H9 (cell line): ENCODE measurements at regions not wholly inside any gene's neighbourhood (a gene's known extent, or its start where the extent isn't known, plus 50 kb on each side); places are given as distances from the start of the nearest gene placed in this dataset.

Source experiments
- DNase-seq: peaks from one replicate; pipeline ENCODE4 v3.0.0-alpha.2; 2017
- H2AFZ ChIP-seq: one replicate; pipeline ENCODE4 v1.6.1; 2013; ENCODE audit warnings: mild to moderate bottlenecking, low read length, control low read depth, moderate library complexity
- H2AK5ac ChIP-seq: 2 replicates; pipeline ENCODE4 v1.6.1; 2013; ENCODE audit warnings: low read length, control low read depth, mixed read lengths; ENCODE audit not compliant: insufficient read length
- H2BK120ac ChIP-seq: one replicate; pipeline ENCODE4 v1.6.1; 2013; ENCODE audit warnings: low read depth, mild to moderate bottlenecking, low read length, control low read depth, inconsistent platforms; ENCODE audit not compliant: poor library complexity, severe bottlenecking
- H2BK12ac ChIP-seq: 2 replicates; pipeline ENCODE4 v1.6.1; 2013; ENCODE audit warnings: low read length, control low read depth, mixed read lengths, low read depth; ENCODE audit not compliant: insufficient read length
- H2BK15ac ChIP-seq: 2 replicates; pipeline ENCODE4 v1.6.1; 2013; ENCODE audit warnings: low read depth, low read length, control low read depth
- H2BK20ac ChIP-seq: one replicate; pipeline ENCODE4 v1.6.1; 2013; ENCODE audit warnings: low read depth, mild to moderate bottlenecking, low read length, control low read depth, inconsistent platforms; ENCODE audit not compliant: poor library complexity, severe bottlenecking
- H2BK5ac ChIP-seq: 2 replicates; pipeline ENCODE4 v1.6.1; 2013; ENCODE audit warnings: low read length, control low read depth, mixed read lengths; ENCODE audit not compliant: insufficient read length
- H3K14ac ChIP-seq: 2 replicates; pipeline ENCODE4 v1.6.1; 2013; ENCODE audit warnings: low read length, control low read depth; ENCODE audit not compliant: insufficient read depth
- H3K18ac ChIP-seq: 2 replicates; pipeline ENCODE4 v1.6.1; 2013; ENCODE audit warnings: low read depth, mild to moderate bottlenecking, mixed read lengths, low read length, control low read depth; ENCODE audit not compliant: insufficient read length
- H3K23ac ChIP-seq: 2 replicates; pipeline ENCODE4 v1.6.1; 2013; ENCODE audit warnings: low read length, control low read depth, mixed read lengths, low read depth; ENCODE audit not compliant: insufficient read length
- H3K23me2 ChIP-seq: 2 replicates; pipeline ENCODE4 v1.6.1; 2013; ENCODE audit warnings: low read depth, mild to moderate bottlenecking, mixed read lengths, low read length, control low read depth; ENCODE audit not compliant: insufficient read length, poor library complexity, severe bottlenecking
- H3K27ac ChIP-seq: 2 replicates; pipeline ENCODE4 v1.5.1; 2013; ENCODE audit warnings: low read length, control low read depth, mixed read lengths, low read depth; ENCODE audit not compliant: insufficient read length
- H3K27me3 ChIP-seq: 2 replicates; pipeline ENCODE4 v1.6.1; 2013; ENCODE audit warnings: low read length, control low read depth, inconsistent platforms; ENCODE audit not compliant: insufficient read depth
- H3K4ac ChIP-seq: 2 replicates; pipeline ENCODE4 v1.6.1; 2013; ENCODE audit warnings: low read depth, mild to moderate bottlenecking, control low read depth, inconsistent platforms, low read length, moderate library complexity
- H3K4me1 ChIP-seq: 2 replicates; pipeline ENCODE4 v1.6.1; 2013; ENCODE audit warnings: low read length, control low read depth, inconsistent platforms; ENCODE audit not compliant: insufficient read depth
- H3K4me2 ChIP-seq: 2 replicates; pipeline ENCODE4 v1.6.1; 2013; ENCODE audit warnings: low read length, control low read depth, mixed read lengths; ENCODE audit not compliant: insufficient read length, insufficient read depth
- H3K56ac ChIP-seq: 2 replicates; pipeline ENCODE4 v1.6.1; 2013; ENCODE audit warnings: low read depth, mild to moderate bottlenecking, mixed read lengths, low read length, control low read depth; ENCODE audit not compliant: insufficient read length
- H3K79me1 ChIP-seq: 2 replicates; pipeline ENCODE4 v1.6.1; 2013; ENCODE audit warnings: low read depth, mild to moderate bottlenecking, moderate library complexity, low read length, control low read depth, inconsistent platforms; ENCODE audit not compliant: insufficient read depth, poor library complexity, severe bottlenecking
- H3K79me2 ChIP-seq: 2 replicates; pipeline ENCODE4 v1.6.1; 2013; ENCODE audit warnings: low read length, control low read depth, inconsistent platforms; ENCODE audit not compliant: insufficient read depth
- H3K9ac ChIP-seq: 2 replicates; pipeline ENCODE4 v1.6.1; 2013; ENCODE audit warnings: low read length, control low read depth, mixed read lengths; ENCODE audit not compliant: insufficient read length; ENCODE audit errors: extremely low read depth
- H3K9me3 ChIP-seq: one replicate; pipeline ENCODE4 v1.6.1; 2013; ENCODE audit warnings: low read depth, low read length, inconsistent platforms; ENCODE audit not compliant: control insufficient read depth
- H3T11ph ChIP-seq: one replicate; pipeline ENCODE4 v1.6.1; 2013; ENCODE audit warnings: mild to moderate bottlenecking, low read length, control low read depth, inconsistent platforms
- H4K20me1 ChIP-seq: one replicate; pipeline ENCODE4 v1.6.1; 2013; ENCODE audit not compliant: control insufficient read depth, insufficient read length, insufficient read depth
- H4K5ac ChIP-seq: 2 replicates; pipeline ENCODE4 v1.6.1; 2013; ENCODE audit warnings: low read depth, mild to moderate bottlenecking, mixed read lengths, low read length, control low read depth; ENCODE audit not compliant: insufficient read length
- H4K8ac ChIP-seq: replicated peaks from 2 replicates; pipeline ENCODE4 v1.6.1; 2013; ENCODE audit warnings: low read length, control low read depth, mixed read lengths, low read depth; ENCODE audit not compliant: insufficient read length
- H4K91ac ChIP-seq: 2 replicates; pipeline ENCODE4 v1.6.1; 2013; ENCODE audit warnings: low read depth, mild to moderate bottlenecking, moderate library complexity, mixed read lengths, low read length, control low read depth; ENCODE audit not compliant: insufficient read length
- H3K27ac Mint-ChIP-seq, 3 experiments: 2 replicates in 2 of 3; 3 replicates in 1 of 3; pipeline ENCODE4 v1.8.0; 2020 to 2021; ENCODE audit warnings: mixed read lengths in 3 of 3, mild to moderate bottlenecking in 1 of 3, moderate library complexity in 1 of 3
- H3K27me3 Mint-ChIP-seq: 2 replicates; pipeline ENCODE4 v1.8.0; 2021; ENCODE audit warnings: low read depth, mild to moderate bottlenecking, moderate library complexity, mixed read lengths
- H3K36me3 Mint-ChIP-seq, 3 experiments: 2 replicates in 2 of 3; 3 replicates in 1 of 3; pipeline ENCODE4 v1.8.0; 2020 to 2021; ENCODE audit warnings: low read depth in 3 of 3, mixed read lengths in 3 of 3; ENCODE audit not compliant: insufficient read depth in 1 of 3
- H3K4me1 Mint-ChIP-seq, 2 experiments: 2 replicates each; pipeline ENCODE4 v1.8.0; 2020; ENCODE audit warnings: mixed read lengths in 2 of 2
- H3K4me3 Mint-ChIP-seq, 2 experiments: 2 replicates in 1 of 2; 3 replicates in 1 of 2; pipeline ENCODE4 v1.8.0; 2020 to 2021; ENCODE audit warnings: mild to moderate bottlenecking in 2 of 2, mixed read lengths in 2 of 2, moderate library complexity in 1 of 2
- H3K9me3 Mint-ChIP-seq, 2 experiments: 2 replicates in 1 of 2; 3 replicates in 1 of 2; pipeline ENCODE4 v1.8.0; 2020; ENCODE audit warnings: mild to moderate bottlenecking in 2 of 2, mixed read lengths in 2 of 2, moderate library complexity in 1 of 2
- CTCF ChIP-seq: fragments of 200-600 bp; sonication (generic); conservative IDR thresholded peaks from 3 replicates; pipeline ENCODE4 v1.8.0; 2021; ENCODE audit warnings: antibody characterized with exemption, mild to moderate bottlenecking
- WGBS: extraction: QIAGEN DNeasy Blood & Tissue Kit; methylation state at CpG from one replicate; pipeline ENCODE4 v1.1.7; 2013; ENCODE audit warnings: missing lambda C conversion rate, low lambda C conversion rate, mixed read lengths; ENCODE audit not compliant: insufficient read length; ENCODE audit errors: extremely low coverage; 5-methylcytosine and 5-hydroxymethylcytosine counted together

GRCh38 chr5:44495280-44495679 is 106.1 kb upstream of the FGF10 start:
- Histone ChIP-seq H3K4me1 (no peaks in the 10 kb centered on the region), H3K79me1 (no peaks in the 10 kb centered on the region), H3K27ac (no peak overlapping the region), H3K4ac (no peak overlapping the region), H3K56ac (no peak overlapping the region), H2BK5ac (no peak overlapping the region), H3K4me2 (no peak overlapping the region), H4K5ac (no peak overlapping the region), H3K14ac (no peak overlapping the region), H3K18ac (no peak overlapping the region), H3K9ac (no peak overlapping the region), H3K23me2 (no peaks in the 10 kb centered on the region), H2AFZ (no peak overlapping the region), H3K23ac (no peak overlapping the region), H2BK120ac (no peak overlapping the region), H3K27me3 (no peaks in the 10 kb centered on the region), H4K20me1 (no peaks in the 10 kb centered on the region), H2BK20ac (no peak overlapping the region), H3K79me2 (no peaks in the 10 kb centered on the region), H3T11ph (no peak overlapping the region), H2BK12ac (no peak overlapping the region), H4K91ac (no peak overlapping the region), H2BK15ac (no peak overlapping the region), H4K8ac (no peak overlapping the region), H2AK5ac (no peak overlapping the region), H3K9me3 (peaks cover 8% of the 10 kb centered on the region)
- H3K4me1 Mint-ChIP-seq, result no peaks in the 10 kb centered on the region
- peaks cover 5 to 11% (median 6%) of the 10 kb centered on the region in 3 experiments; a peak in 6 of 7 replicates for H3K36me3 Mint-ChIP-seq
- H3K27ac Mint-ChIP-seq, result no peak overlapping the region
- peaks cover 10 to 17% of the 10 kb centered on the region in 2 experiments for H3K9me3 Mint-ChIP-seq
- H3K27me3 Mint-ChIP-seq, result no peaks in the 10 kb centered on the region; the same call in 1 of the 2 replicates
- WGBS, result no CpG with 5 or more reads among the region's 1 CpG
- no peak for TF ChIP-seq CTCF
- H3K4me3 Mint-ChIP-seq, result no peak overlapping the region
- DNase-seq, result no peak
